HTR-8/SVneo (cell line): ENCODE measurements at regions not wholly inside any gene's neighbourhood (a gene's known extent, or its start where the extent isn't known, plus 50 kb on each side); places are given as distances from the start of the nearest gene placed in this dataset.

Source experiments
- DNase-seq: peaks from one replicate; pipeline ENCODE4 v3.0.0; 2011; ENCODE audit warnings: low spot score, mixed read lengths; ENCODE audit not compliant: insufficient read length
- FAIRE-seq: peaks from 2 replicates; lab custom pipeline; 2011; peaks lifted over from hg19 to GRCh38; lab: Jason Lieb, UNC

DNA sequence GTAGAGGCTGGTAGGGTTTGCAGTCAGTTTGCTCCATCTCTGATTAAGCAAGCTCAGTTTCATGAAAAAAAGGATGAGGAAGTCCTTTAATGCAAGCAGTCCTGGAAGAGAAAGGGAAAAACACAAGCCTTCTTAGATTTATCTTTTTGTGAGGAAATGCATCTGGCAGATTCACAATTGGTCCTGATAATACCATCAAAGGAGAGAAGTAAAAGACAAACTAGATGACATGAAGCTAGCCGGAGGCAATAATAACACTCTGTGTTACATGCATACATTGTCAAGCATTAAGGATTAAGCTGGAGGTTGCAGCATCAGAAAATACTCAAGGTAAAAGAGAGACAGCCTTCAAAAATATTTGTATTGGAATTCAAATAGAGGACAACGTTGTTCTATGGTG, 356.0 kb upstream of the TEX13C start, which contains the start of gene TENM1:
TENM1 (minus strand) TSS at position 101 of the 400 bp plus-strand sequence.
- FAIRE-seq: no peak
- no peak for DNase-seq

DNA sequence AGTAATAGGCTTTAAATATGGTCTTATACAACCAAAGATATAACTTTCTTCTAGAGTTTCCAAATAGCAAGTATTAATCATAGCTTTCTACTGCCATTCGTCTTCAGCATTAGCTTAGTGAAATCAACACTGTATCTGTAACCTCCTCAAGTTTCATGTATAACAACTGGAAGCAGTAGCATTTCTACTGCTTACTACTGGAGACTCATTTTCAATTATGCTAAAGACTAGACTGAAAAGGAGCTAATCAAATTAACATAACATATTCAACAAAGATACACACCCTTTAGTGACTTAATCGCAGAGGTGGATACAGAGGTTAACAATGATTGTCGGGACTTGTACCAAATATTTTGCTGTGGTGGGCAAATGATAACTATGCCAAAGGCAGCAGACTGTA, 344.2 kb upstream of the TEX13C start:
- FAIRE-seq (no peak), DNase-seq (no peak)

DNA sequence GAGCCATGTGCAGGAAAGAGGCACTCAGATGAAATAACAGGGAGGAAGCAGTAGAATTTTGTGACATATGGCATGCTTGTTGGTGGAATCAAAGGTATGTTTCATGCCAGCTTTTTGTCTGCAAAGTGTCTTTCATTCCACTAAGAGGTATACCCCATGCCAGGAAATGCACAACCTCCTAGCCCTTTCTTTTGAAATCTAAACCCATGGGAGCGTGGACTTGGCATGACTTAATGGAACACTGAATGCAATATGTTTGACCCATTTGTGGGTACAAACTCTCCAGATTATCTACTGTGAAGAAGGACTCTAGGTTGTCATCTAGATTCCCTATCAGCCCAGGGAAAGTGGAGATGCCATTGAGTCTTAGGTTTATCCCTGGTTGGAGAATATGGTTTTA, 338.3 kb upstream of the TEX13C start:
- DNase-seq (no peak), FAIRE-seq (no peak)

DNA sequence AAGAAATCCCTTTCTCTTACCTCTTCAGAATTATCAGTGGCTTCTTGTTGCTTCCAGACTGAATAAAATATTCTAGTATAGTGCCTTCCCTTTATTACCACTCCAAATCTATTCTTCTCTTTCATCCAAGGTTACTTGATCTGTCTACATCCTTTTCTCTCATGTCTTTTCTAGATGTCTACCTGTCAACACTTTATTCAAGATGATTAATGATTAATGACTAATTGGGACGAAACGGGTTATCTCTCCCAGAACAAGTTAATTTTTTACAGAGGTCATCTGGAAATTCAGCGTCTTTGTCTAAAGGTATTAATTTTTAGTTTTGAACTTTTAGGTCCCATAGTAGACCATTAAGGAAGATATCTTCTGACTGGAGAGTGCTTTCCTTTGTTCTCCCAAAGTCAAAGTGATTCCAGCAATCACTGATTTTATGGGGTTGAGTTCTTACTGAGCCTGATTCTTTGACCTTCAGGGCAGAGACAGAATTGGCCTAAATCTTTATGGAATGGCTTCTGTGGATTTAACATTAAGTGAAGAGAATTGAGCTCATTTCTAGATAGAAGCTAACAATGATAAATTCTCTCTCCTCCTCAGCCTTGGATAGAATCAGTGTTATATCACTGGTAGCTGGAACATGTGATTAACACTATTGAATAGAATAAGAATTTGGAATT, 335.4 kb upstream of the TEX13C start:
- DNase-seq: no peak
- no peak for FAIRE-seq

DNA sequence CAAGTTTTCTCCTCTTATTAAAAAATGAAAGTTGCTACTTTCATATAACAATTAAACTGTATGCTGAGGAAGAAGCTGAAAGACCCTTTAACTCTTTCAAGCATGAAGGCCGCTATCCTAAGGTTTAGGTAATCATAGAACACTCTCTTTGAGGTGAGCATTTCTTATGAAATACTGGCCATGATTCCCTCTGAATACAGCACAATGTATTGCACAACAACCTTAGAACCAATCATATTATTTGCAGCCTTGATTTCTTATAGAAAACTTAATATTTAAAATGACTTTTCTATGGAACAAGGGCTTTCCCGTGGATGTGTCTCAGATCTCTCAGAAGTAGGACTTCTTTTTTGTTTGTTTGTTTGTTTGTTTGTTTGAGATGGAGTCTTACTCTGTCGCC, 333.4 kb upstream of the TEX13C start:
- DNase-seq (no peak), FAIRE-seq (no peak)

DNA sequence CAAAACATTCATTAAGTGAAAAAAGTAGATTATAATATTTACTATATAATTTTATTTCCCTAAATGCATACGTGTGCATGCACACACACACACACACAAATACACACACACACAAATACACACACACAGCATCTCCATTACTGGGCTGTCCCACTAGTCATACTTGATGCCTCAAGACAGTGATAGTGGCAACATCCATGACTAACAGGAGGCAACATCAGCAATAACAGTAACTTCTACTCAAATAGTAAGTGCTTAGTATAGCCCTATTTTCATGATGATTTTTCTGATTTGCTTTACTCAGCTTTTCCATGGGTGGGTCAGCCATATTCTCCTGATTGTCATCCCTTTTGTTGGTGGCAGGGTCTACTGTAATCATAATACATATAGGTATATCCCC, 325.9 kb upstream of the TEX13C start:
- FAIRE-seq (no peak), DNase-seq (no peak)

DNA sequence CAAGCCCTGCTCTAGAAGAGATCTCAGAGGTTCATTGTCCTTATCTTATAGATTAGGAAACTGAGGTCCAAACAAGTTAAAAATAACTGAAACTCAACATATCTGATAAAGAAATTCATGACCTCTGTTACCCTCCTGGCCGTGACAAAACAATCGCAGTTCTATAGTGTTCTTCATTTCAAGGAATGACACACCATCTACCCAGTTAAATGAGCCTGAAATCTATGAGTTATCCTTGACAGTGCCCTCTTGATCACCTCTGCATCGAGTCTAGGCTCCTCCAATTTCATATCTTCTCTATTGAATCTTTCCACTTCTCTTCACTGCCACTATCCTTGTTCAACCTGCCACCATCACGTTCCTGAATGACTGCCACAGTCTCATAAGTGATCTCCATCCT, 325.3 kb upstream of the TEX13C start:
- FAIRE-seq: no peak
- no peak for DNase-seq

DNA sequence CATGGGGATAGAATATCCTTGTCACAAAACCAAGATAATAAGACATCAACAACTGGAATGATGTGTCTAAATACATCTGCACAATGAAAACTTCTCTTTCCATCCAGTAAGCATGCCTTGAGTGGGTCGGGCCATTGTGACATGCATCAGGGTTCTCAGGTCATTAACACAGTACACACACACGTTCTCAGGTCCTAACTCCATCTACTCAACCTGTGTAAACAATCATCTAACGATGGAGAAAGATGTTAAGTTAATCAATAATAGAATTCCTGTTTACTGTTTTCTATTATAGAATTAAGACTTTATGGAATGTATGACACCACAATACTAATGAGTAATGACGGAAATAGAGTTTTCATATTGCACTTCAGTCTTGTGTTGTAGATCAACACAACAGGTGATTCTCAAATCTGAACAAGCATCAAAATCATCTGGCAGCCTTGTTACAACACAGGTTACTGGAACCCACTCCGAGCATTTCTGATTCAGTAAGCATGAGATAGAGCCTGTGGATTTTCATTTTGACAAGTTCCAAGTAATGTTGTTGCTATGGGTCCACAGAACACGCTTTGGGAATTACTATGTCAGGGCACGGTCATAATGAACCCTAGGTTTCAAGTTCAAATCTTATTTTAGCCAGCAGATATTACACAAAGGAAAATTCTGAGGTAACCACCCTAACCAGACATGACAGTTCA, 315.8 kb upstream of the TEX13C start:
- no peak for DNase-seq
- no peak for FAIRE-seq

DNA sequence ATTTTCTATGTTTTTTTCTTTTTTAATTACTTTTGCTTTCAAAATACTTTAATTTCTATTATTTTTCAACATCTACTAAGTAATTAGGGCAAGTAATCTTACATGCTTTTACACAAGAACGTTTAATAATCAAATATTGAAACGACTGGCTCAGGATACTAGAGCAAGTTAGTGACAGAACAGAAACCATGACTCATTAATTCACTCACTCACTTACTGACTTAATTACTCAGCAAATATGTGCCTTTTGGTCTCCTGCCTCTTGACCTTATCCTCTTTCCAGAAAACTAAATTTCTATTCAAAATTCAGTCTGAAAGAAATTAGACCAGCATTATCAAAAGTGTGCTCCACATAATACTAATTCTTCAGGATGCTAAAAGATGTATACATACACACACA, 314.9 kb upstream of the TEX13C start:
- DNase-seq: no peak
- no peak for FAIRE-seq

DNA sequence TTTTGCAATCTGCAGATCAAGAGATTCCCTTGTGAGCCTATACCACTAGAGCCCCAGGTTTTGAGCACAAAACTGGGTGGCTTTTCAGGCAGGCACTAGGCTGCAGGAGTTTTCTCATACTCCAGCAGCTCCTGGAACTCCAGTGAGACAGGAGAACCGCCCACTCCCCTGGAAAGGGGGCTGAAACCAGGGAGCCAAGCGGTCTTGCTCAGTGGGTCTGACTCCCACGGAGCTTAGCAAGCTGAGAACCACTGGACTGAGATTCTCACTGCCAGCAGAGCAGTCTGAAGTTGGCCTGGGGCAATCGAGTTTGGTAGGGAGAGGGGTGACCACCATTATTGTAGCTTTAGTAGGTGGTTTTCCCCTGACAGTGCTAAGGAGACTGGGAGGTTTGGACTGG, 313.8 kb upstream of the TEX13C start:
- FAIRE-seq (no peak), DNase-seq (no peak)

DNA sequence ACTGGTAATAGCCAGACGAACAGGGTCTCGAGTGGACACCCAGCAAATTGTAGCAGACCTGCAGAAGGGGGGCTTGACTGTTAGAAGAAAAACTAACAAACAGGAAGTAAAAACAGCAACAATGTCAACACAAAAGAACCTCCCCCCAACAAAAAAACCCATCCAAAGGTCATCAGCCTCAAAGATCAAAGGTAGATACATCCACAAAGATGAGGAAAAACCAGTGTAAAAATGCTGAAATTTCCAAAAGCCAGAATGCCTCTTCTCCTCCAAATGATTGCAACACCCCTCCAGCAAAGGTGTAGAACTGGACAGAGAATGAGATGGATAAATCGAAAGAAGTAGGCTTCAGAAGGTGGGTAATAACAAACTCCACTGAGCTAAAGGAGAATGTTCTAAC, 313.0 kb upstream of the TEX13C start:
- no peak for DNase-seq
- FAIRE-seq: no peak

DNA sequence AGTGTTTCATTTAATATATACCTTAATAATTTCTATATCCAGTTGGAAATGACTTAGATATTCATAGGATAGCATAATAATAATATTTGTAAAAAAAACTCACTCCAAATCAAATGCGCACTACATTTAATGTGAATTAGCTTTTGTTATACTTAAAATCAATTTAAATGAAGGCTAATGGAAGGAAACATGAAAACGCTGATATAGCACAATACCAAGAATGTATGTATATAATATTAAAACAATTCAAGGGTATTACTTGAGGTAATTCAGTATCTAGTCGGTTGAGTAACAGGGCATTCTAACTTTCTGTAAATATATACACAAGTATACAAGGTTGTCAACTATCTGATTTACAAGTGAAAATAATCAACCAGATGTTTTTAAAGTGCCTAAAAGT, 307.1 kb upstream of the TEX13C start:
- FAIRE-seq: no peak
- DNase-seq: no peak

DNA sequence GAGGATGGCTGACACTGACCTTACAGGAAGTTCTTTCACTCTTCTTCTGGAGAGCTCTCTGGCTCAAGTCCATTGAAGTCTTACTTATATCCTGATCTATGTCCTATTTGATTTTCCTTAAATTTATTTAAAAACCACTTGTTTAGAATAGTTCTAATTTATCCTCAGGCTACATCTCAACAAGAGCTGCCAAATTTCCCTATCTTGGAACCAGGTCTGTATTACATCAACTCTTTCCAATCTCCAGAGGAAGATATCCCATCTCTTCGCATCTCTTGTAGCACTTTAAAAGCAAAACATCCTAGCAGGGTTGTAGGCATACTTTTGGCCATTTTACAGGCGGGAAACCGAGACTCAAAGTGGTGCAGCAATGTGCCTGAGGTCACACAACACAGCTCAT, 290.5 kb upstream of the TEX13C start:
- DNase-seq: no peak
- FAIRE-seq: no peak
